RWPE2 (cell line): ENCODE measurements at regions not wholly inside any gene's neighbourhood (a gene's known extent, or its start where the extent isn't known, plus 50 kb on each side); places are given as distances from the start of the nearest gene placed in this dataset.

Source experiments
- ATAC-seq: fragments of 200-7000 bp; cut with Tn5 transposase; 3 replicates; pipeline ENCODE4 v1.9.1; 2021; ENCODE audit warnings: low read depth
- DNase-seq: peaks from one replicate; pipeline ENCODE4 v3.0.0-alpha.2; 2020; ENCODE audit warnings: low spot score
- H3K27ac ChIP-seq: fragments of 450-650 bp; 2 replicates; pipeline ENCODE4 v1.5.1; 2017; ENCODE audit warnings: mild to moderate bottlenecking; ENCODE audit not compliant: poor library complexity, severe bottlenecking
- H3K27me3 ChIP-seq: fragments of 250-450 bp; sonication (Bioruptor Pico); 2 replicates; pipeline ENCODE4 v1.5.1; 2021; ENCODE audit warnings: mild to moderate bottlenecking, moderate library complexity; ENCODE audit not compliant: insufficient read depth, poor library complexity, severe bottlenecking
- H3K36me3 ChIP-seq: fragments of 250-450 bp; sonication (Bioruptor Pico); 2 replicates; pipeline ENCODE4 v1.5.1; 2020; ENCODE audit warnings: low read depth, mild to moderate bottlenecking, moderate library complexity
- H3K4me1 ChIP-seq: fragments of 250-450 bp; sonication (Bioruptor Pico); 2 replicates; pipeline ENCODE4 v1.5.1; 2021; ENCODE audit warnings: mild to moderate bottlenecking, moderate library complexity; ENCODE audit not compliant: insufficient read depth, poor library complexity, severe bottlenecking
- H3K4me3 ChIP-seq: fragments of 250-450 bp; sonication (Bioruptor Pico); 2 replicates; pipeline ENCODE4 v1.5.1; 2021; ENCODE audit warnings: mild to moderate bottlenecking, moderate library complexity; ENCODE audit not compliant: severe bottlenecking
- H3K9me3 ChIP-seq: fragments of 250-450 bp; sonication (Bioruptor Pico); 2 replicates; pipeline ENCODE4 v1.5.1; 2021; ENCODE audit warnings: mild to moderate bottlenecking, moderate library complexity; ENCODE audit not compliant: severe bottlenecking
- TF ChIP-seq, protein P1 (sequence below): fragments of 450-650 bp; IDR thresholded peaks from one replicate; pipeline ENCODE4 v1.5.1; 2017; ENCODE audit warnings: mild to moderate bottlenecking, moderate library complexity; ENCODE audit not compliant: poor library complexity, severe bottlenecking

GRCh38 chr14:38405851-38406635 is 150.2 kb upstream of the CLEC14A start:
- H3K36me3 ChIP-seq = no peaks in the 10 kb centered on the region
- H3K4me1 ChIP-seq = peaks cover 39% of the 10 kb centered on the region
- H3K27me3 ChIP-seq = no peaks in the 10 kb centered on the region
- no peak overlapping the region for H3K4me3 ChIP-seq
- no peak for ATAC-seq
- no peaks in the 10 kb centered on the region for H3K9me3 ChIP-seq
- H3K27ac ChIP-seq = peak overlapping the region; percentile 99
- no peak for DNase-seq
- TF ChIP-seq, protein P1, sequence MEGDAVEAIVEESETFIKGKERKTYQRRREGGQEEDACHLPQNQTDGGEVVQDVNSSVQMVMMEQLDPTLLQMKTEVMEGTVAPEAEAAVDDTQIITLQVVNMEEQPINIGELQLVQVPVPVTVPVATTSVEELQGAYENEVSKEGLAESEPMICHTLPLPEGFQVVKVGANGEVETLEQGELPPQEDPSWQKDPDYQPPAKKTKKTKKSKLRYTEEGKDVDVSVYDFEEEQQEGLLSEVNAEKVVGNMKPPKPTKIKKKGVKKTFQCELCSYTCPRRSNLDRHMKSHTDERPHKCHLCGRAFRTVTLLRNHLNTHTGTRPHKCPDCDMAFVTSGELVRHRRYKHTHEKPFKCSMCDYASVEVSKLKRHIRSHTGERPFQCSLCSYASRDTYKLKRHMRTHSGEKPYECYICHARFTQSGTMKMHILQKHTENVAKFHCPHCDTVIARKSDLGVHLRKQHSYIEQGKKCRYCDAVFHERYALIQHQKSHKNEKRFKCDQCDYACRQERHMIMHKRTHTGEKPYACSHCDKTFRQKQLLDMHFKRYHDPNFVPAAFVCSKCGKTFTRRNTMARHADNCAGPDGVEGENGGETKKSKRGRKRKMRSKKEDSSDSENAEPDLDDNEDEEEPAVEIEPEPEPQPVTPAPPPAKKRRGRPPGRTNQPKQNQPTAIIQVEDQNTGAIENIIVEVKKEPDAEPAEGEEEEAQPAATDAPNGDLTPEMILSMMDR = no peak

DNA sequence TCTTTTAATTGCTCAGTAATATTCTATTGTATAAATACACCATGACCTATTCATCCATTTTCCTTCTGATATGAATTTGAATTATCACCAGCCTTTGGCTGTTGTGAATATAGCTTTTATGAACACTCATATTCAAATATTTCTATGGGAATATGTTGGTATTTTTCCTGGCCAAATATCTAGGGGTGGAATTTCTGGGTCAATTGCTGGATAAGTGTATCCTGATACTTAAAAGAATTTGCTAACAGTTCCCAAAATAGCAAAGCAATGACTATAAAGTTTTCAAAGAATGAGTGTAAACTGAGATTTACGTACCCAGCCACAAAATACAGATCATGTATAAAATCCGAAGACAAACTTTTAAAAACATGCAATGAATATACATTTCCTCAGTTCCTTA is 148.7 kb upstream of the CLEC14A start:
- DNase-seq (no peak), ATAC-seq (no peak)
- Histone ChIP-seq H3K9me3 (no peaks in the 10 kb centered on the region), H3K4me1 (peaks cover 39% of the 10 kb centered on the region), H3K36me3 (no peaks in the 10 kb centered on the region), H3K4me3 (no peak overlapping the region), H3K27ac (peak overlapping the region; percentile 99), H3K27me3 (no peaks in the 10 kb centered on the region)
- TF ChIP-seq, protein P1 = no peak

DNA sequence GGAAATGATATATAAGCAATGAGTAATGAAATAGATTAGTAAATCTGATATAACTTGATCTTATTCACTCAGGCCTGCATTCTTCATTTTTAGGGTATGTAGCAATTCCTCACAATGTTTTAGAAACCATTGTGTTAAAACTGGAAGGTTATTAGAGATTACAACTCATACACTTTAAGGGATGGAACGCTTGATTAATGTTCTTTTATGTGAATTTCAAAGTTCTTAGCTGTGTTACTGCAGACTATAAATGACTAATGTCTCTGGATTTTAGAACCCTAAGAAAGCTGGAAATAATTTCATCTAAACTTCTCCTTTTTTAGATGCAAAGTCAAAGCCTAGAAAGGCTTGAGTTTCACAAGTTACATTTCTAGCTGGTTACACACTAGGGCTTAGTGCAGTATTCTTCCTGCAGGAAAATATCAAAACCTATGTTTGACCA is 148.2 kb upstream of the CLEC14A start:
- H3K4me3 ChIP-seq = no peak overlapping the region
- no peaks in the 10 kb centered on the region for H3K36me3 ChIP-seq
- DNase-seq (no peak), ATAC-seq (peak; percentile 89)
- peaks cover 39% of the 10 kb centered on the region for H3K4me1 ChIP-seq
- peak overlapping the region; percentile 99 for H3K27ac ChIP-seq
- TF ChIP-seq, protein P1 = no peak
- H3K27me3 ChIP-seq = no peaks in the 10 kb centered on the region
- H3K9me3 ChIP-seq = no peaks in the 10 kb centered on the region

DNA sequence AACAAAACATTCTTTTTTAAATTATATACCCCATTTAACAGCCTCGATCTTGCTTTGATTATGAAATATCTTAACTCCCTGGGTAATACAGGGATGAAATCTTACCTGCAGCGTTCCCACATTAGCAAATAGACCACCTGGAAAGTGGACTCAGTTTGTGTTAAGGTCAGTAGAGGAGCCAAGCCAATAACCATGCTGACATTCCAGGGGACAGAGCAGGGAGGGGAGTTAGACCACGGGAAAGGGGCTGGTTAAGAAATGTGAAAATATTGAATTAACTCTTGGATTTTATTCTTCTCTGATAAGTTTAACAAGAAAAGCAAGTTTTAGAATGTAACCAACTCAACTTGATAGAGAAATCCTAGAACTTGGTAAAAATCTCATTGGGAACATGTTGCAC is 144.9 kb upstream of the CLEC14A start:
- H3K27me3 ChIP-seq = no peaks in the 10 kb centered on the region
- H3K4me3 ChIP-seq = no peak overlapping the region
- TF ChIP-seq, protein P1 = no peak
- peaks cover 38% of the 10 kb centered on the region for H3K4me1 ChIP-seq
- H3K36me3 ChIP-seq = no peaks in the 10 kb centered on the region
- ATAC-seq = no peak
- no peak for DNase-seq
- no peaks in the 10 kb centered on the region for H3K9me3 ChIP-seq
- H3K27ac ChIP-seq = no peak overlapping the region

DNA sequence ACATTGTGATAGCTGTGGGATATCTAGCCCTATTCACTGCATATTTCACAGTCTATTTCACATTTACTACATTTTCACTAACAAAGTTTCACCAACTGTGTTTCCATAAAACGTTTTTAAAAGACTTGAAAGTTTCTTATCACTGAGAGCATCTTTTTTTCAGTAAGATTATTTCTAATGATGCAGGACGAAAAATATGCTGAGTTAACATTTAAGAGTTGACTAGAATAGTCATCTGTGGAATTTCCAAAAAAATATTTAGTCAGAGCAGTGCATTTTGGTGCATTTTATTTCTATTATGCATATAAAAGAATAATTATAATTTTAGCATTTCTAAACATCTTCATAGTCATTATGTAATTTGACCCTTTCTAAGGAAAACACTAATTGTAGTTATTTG is 143.8 kb upstream of the CLEC14A start:
- DNase-seq (no peak), ATAC-seq (no peak)
- no peak overlapping the region for H3K4me3 ChIP-seq
- TF ChIP-seq, protein P1 = no peak
- H3K27me3 ChIP-seq = no peaks in the 10 kb centered on the region
- H3K36me3 ChIP-seq = no peaks in the 10 kb centered on the region
- H3K4me1 ChIP-seq = peaks cover 27% of the 10 kb centered on the region
- no peak overlapping the region for H3K27ac ChIP-seq
- no peaks in the 10 kb centered on the region for H3K9me3 ChIP-seq
